HT1080 (cell line): ENCODE measurements at regions not wholly inside any gene's neighbourhood (a gene's known extent, or its start where the extent isn't known, plus 50 kb on each side); places are given as distances from the start of the nearest gene placed in this dataset.

Experiments used
- DNase-seq: peaks from one replicate; pipeline ENCODE4 v3.0.0-alpha.2; 2015; ENCODE audit warnings: low read depth

- DNase-seq: no peak
Measured at GRCh38 chr13:44092078-44092970, 212.6 kb downstream of the LACC1 start.

- DNase-seq: no peak
Measured at GRCh38 chr13:44093607-44094564, 214.2 kb downstream of the LACC1 start.

DNA sequence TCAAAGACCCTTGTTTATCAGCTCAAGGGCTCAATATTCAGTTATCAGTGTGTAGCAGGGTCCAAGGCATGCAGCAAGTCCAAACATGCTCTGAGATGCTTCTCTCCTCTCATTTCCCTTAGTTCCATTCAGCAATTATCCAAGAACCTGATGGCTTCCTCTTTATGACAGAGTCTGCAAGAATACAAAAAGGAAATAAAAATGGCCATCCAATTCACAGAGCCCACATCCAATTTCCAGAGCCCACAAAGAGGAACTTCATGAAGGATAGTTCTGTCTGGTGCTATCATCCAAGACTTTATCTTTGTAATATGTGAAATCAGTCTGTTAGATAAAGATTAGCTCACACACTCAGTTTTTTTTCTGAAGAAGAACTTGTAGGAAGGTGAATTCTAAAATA lies 217.2 kb downstream of the LACC1 start:
- no peak for DNase-seq

DNA sequence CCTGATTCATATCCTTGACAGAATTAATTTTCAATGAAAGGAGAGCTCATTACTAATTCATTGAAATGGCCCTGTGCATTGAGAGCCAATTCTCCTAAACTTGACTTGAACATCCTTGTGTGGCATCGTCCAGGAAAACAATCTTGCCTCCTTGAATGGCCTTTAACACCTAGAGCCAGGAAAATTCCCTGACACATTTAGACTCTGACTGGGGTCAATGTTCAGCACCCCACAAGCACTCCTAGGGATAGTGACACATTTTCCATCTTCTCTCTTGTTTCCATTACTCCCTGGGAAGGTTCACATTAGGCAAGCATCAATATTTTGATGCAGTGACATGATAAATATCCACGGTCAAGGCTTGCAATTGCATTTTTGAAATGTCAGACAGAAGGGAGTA lies 218.9 kb downstream of the LACC1 start:
- DNase-seq: no peak

DNA sequence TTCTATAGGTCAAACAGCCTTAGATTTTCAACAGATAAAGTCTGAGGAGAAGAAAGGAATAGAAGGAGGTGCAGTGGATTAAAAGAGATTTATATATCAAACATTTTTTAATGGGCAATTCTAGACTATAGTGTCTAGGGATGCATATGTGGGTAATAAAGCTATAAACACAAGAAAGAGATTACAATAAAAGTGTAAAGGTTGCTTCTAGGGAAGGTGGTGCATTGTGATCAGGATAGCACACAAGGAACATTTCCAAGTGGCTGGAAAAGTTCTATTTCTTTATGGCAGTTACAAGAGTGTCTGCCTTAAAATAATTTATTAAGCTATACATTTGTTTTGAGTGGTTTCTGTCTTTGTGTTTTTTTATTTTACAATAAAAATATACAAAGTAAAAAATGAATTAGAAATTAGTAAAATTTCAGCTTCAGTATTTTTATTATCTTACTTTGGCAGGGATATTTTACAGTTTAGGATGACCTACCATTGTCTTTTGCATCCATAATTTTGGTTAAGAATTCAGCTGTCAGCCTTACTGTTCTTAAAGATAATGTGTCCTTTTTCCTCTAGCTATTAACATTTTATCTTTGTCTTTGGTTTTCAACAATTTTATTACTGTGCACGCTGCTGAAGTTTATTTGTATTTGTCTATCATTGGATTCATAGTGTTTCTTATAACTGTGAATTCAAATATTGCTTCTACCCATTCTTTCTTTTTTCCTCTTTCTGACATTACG lies 221.8 kb downstream of the LACC1 start:
- no peak for DNase-seq

- DNase-seq: no peak
Measured at GRCh38 chr13:44103429-44104196, 223.9 kb downstream of the LACC1 start.

DNA sequence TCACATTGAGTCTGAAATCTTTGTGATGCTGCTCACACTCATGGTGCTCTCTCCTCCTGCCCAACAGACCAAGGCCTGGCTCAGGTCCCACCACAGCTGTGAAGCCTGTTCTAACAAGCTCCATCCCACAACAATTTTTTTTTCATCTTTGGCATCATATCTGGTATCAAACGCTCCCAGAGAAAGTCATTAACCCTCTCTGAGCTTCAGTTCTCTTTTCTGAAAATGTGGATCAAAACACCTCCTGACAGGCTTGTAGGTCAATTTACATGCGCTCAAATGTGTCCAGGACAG lies 224.4 kb downstream of the LACC1 start:
- DNase-seq: no peak

DNA sequence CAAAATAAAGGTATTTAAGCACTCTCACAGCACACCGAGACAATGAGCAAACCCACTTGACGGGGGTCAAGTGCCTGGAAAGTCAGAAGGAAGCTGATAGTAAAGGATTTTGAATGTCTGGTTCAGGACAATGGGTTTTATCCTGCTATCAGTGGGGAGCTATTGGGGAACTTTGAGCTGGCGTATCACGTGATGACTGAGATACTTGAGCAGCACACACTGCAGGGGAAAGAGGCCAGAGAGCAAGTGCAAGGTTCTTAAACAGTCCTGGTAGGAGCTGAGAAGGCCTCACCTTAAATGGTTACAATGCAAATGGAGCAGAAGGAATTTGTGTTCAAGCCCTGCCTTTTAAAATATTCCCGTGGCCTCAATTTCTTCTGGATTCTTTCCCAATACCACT lies 225.3 kb downstream of the LACC1 start:
- DNase-seq: no peak

GRCh38 chr13:44106266-44107152 lies 226.8 kb downstream of the LACC1 start:
- no peak for DNase-seq

- no peak for DNase-seq
Measured at GRCh38 chr13:44107357-44108121, 227.8 kb downstream of the LACC1 start.

DNA sequence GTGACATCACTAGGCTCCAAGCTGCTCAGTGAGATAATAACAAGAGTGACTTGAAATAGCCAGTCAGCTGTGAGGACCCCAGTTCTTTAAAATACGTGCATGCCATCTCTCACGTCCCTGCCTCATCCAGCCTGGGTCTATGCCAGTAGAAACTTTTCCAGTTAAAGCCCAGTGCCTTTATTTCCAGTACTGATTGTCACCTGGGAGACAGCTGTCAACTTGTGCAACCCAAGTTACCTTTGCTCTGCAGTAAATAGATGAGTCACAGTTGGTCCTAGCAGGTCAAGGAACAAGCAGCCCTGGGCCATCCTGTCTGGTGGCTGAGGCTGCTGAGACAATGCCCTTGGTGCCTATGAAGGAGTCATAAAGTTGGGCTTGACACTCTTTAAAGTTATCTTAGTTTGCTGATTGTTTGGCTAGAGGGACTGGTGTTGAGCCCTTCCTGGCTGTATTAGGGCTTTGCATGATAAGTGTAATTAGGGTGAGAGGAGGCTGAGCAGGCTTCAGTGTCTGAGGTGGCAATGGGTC lies 228.7 kb downstream of the LACC1 start:
- no peak for DNase-seq

DNA sequence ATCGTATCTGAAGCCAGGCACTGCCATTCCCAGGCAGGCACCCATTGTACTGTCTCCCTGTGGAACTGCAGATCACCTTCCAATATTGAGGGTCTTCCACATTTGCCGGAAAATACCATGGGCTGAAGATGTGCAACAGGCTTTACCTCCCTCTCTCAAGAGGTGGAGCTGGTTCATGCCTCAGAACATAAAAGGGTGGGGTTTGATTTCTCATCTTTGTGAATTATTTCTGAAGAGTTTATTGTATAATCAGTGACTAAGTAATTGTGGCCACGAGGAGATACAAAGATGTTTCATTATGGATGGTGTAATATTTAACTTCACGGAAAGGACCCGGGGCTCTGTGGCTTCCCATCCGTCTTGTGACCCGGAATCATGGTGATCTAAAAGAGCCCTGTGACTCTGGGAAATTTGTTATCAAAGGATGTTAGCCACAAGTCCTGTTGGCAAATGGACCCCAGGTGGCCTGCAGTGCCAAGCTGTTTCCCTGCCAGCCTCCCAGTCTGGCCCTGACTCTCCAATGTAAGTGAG lies 230.5 kb downstream of the LACC1 start:
- DNase-seq: no peak

GRCh38 chr13:44111701-44112100 lies 232.0 kb downstream of the LACC1 start:
- DNase-seq: no peak

- DNase-seq: no peak
Measured at GRCh38 chr13:44112700-44113329, 233.1 kb downstream of the LACC1 start.

DNA sequence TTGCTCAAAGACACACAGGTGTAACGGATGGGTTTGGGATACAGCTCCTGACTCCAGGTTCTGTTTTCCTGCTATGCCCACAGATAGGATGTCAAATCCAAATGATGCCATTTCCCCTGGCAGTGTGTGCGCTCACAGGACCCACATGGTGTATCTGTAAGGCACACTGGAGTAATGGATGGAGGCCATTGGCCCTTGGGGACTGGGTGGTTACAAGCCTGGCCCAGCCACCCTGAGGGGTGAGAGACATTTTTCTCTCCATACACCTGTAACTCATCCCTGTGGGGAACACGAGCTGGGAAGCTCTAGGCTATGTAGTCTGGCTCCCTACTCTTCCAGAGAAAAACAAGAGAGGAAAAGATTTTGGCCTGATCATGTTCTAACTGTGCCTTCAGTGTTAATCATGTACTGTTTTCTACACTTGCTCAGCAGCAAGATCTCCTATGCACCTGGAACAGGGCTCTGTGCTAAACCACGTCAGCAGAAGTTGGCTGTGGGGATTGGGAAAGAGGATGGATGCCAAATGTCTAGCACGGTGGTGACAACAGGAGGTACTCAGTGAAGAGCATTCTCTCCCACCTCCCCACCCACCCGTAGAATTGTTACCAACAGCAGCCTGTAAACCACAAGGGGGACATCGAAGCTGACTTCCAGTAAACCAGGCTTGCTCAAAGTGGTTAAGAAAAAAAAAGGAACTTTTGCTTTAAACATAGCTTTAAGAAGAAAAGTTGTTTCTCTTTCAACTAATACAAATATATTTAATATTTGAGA lies 237.0 kb downstream of the LACC1 start:
- no peak for DNase-seq

DNA sequence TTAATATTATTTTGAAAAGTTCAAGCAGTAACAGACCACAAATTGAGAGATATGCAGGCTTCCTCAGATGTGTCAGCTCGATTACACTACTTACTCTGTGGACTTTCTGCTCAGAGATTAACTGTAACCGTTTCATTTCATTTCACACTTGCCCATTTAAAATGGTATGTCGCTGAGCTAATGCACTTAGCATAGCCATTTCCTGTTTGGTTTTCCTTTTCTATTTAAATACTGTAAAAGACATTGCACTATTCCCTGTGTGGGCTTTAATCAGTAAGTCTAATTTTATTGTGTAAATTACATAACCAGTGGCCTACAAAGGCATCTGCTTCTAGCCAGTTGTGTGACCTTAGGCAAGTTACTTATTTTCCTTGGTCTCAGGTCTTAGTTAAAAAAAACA lies 237.6 kb downstream of the LACC1 start:
- peak; percentile 18 for DNase-seq

DNA sequence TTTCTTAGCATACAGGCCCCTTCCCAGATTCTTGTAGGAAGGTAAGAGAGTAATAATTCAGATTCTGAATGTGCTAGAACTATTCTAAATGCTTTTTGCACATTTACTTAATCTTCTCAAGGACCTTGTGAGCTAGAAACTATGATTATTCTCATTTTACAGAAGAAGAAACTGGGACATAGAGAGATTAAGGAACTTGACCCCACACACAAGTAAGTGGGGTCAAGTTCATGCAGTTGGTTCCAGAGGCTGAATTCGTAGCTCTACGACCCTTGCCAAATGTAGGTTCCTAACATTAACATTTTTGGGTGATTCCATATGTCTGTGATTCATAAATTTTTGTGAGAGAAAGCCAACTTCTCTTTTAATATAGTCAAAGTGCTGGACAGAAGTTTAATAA lies 238.1 kb downstream of the LACC1 start:
- DNase-seq: no peak
